ENCODE measurements at regions not wholly inside any gene's neighbourhood (a gene's known extent, or its start where the extent isn't known, plus 50 kb on each side); places are given as distances from the start of the nearest gene placed in this dataset.

DNA sequence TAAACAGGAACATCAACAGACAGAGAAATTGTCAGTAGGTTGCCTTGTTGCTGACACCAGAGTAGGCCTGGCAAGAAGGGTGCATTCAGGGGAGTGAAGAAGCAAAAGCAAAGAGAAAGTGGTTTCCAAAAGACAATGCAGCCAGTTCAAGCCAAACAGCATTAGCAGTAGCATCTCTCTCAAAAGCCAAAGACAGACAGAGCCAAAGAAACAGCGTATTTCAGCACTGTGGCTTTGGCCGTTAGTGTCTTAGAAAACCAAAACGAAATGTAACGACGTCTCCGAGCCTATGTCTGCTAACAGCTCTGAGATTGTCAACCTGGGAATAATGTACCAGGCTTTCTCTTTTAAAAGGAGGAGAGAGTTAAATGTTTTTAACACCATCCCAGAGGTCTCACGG, 178.6 kb downstream of the NRP2 start:
- TF ChIP-seq, protein P1, sequence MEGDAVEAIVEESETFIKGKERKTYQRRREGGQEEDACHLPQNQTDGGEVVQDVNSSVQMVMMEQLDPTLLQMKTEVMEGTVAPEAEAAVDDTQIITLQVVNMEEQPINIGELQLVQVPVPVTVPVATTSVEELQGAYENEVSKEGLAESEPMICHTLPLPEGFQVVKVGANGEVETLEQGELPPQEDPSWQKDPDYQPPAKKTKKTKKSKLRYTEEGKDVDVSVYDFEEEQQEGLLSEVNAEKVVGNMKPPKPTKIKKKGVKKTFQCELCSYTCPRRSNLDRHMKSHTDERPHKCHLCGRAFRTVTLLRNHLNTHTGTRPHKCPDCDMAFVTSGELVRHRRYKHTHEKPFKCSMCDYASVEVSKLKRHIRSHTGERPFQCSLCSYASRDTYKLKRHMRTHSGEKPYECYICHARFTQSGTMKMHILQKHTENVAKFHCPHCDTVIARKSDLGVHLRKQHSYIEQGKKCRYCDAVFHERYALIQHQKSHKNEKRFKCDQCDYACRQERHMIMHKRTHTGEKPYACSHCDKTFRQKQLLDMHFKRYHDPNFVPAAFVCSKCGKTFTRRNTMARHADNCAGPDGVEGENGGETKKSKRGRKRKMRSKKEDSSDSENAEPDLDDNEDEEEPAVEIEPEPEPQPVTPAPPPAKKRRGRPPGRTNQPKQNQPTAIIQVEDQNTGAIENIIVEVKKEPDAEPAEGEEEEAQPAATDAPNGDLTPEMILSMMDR (IDR thresholded peaks at IDR 0.05) = no peak
- TF ChIP-seq POLR2A (IDR thresholded peaks at IDR 0.05) = no peak
